Colonic mucosa (tissue), 4 donors: ENCODE measurements at regions not wholly inside any gene's neighbourhood (a gene's known extent, or its start where the extent isn't known, plus 50 kb on each side); places are given as distances from the start of the nearest gene placed in this dataset.

ENCODE experiments used
- DNase-seq: peaks from one replicate; pipeline ENCODE4 v3.0.0-alpha.2; 2020
- H3K27ac ChIP-seq: fragments of 200-600 bp; one replicate; pipeline ENCODE4 v1.8.0; 2021
- H3K27me3 ChIP-seq: fragments of 200-600 bp; one replicate; pipeline ENCODE4 v1.8.0; 2021
- H3K36me3 ChIP-seq: fragments of 200-600 bp; one replicate; pipeline ENCODE4 v1.8.0; 2021
- H3K4me1 ChIP-seq: fragments of 200-600 bp; one replicate; pipeline ENCODE4 v1.8.0; 2021; ENCODE audit warnings: mild to moderate bottlenecking
- H3K4me3 ChIP-seq: fragments of 200-600 bp; one replicate; pipeline ENCODE4 v1.8.0; 2021
- H3K9ac ChIP-seq, 2 donors: one replicate each; pipeline ENCODE4 v1.7.0; 2013; ENCODE audit warnings: control low read depth in 2 of 2, low read depth in 2 of 2, low read length in 2 of 2
- H3K9me3 ChIP-seq: fragments of 200-600 bp; one replicate; pipeline ENCODE4 v1.8.0; 2021
- CTCF ChIP-seq: fragments of 200-600 bp; IDR thresholded peaks from one replicate; pipeline ENCODE4 v1.8.0; 2022; ENCODE audit warnings: antibody characterized with exemption, mild to moderate bottlenecking
- intact Hi-C: fragments of 100-400 bp; cut with DNase I; formaldehyde crosslinking; loops from one replicate; pipeline ENCODE4 v1.14.1; 2022
- donor health status: healthy.
- donor health status: DM: no; HTN: no; CAD: no.
- donor health status: DM: no; HTN: no; CAD: no.

GRCh38 chr11:116539836-116540418 lies 232.9 kb downstream of the BUD13 start:
- H3K36me3 ChIP-seq = no peaks in the 10 kb centered on the region
- H3K27ac ChIP-seq = no peak overlapping the region
- H3K9ac ChIP-seq = no peak overlapping the region
- H3K27me3 ChIP-seq = no peaks in the 10 kb centered on the region
- no peaks in the 10 kb centered on the region for H3K4me1 ChIP-seq
- no peaks in the 10 kb centered on the region for H3K9me3 ChIP-seq
- no peak for DNase-seq
- intact Hi-C loops = no loop called here
- TF ChIP-seq CTCF = no peak
- no peak overlapping the region for H3K4me3 ChIP-seq

- H3K4me3 ChIP-seq = no peak overlapping the region
- H3K36me3 ChIP-seq = no peaks in the 10 kb centered on the region
- no peaks in the 10 kb centered on the region for H3K9me3 ChIP-seq
- no peaks in the 10 kb centered on the region for H3K27me3 ChIP-seq
- TF ChIP-seq CTCF = no peak
- intact Hi-C loops = no loop called here
- H3K4me1 ChIP-seq = no peaks in the 10 kb centered on the region
- no peak overlapping the region for H3K27ac ChIP-seq
- no peak for DNase-seq
- no peak overlapping the region for H3K9ac ChIP-seq
Measured at GRCh38 chr11:116539211-116539610, 233.6 kb downstream of the BUD13 start.

GRCh38 chr11:116538677-116539076 lies 234.1 kb downstream of the BUD13 start:
- no peak for DNase-seq

GRCh38 chr11:116537709-116538108 lies 235.1 kb downstream of the BUD13 start:
- no peak for TF ChIP-seq CTCF

More at GRCh38 chr11:116538677-116539076, 234.1 kb downstream of the BUD13 start:
- Histone ChIP-seq H3K9me3 (no peaks in the 10 kb centered on the region), H3K4me1 (no peaks in the 10 kb centered on the region), H3K27me3 (no peaks in the 10 kb centered on the region), H3K9ac (no peak overlapping the region), H3K4me3 (no peak overlapping the region), H3K27ac (no peak overlapping the region), H3K36me3 (no peaks in the 10 kb centered on the region)
- no peak for TF ChIP-seq CTCF
- intact Hi-C loops = no loop called here

GRCh38 chr11:116537121-116537520 lies 235.7 kb downstream of the BUD13 start:
- H3K27ac ChIP-seq = no peak overlapping the region
- intact Hi-C loops = no loop called here
- TF ChIP-seq CTCF = no peak
- no peaks in the 10 kb centered on the region for H3K9me3 ChIP-seq
- no peak overlapping the region for H3K9ac ChIP-seq
- H3K36me3 ChIP-seq = no peaks in the 10 kb centered on the region
- peaks cover 4% of the 10 kb centered on the region for H3K27me3 ChIP-seq
- no peaks in the 10 kb centered on the region for H3K4me1 ChIP-seq
- no peak overlapping the region for H3K4me3 ChIP-seq
- no peak for DNase-seq

More at GRCh38 chr11:116537709-116538108, 235.1 kb downstream of the BUD13 start:
- Histone ChIP-seq H3K27ac (no peak overlapping the region), H3K4me3 (no peak overlapping the region), H3K9ac (no peak overlapping the region), H3K9me3 (no peaks in the 10 kb centered on the region), H3K36me3 (no peaks in the 10 kb centered on the region), H3K27me3 (no peaks in the 10 kb centered on the region), H3K4me1 (no peaks in the 10 kb centered on the region)
- intact Hi-C loops = no loop called here
- DNase-seq = no peak
